NB4 (cell line): ENCODE measurements at regions not wholly inside any gene's neighbourhood (a gene's known extent, or its start where the extent isn't known, plus 50 kb on each side); places are given as distances from the start of the nearest gene placed in this dataset.

Source experiments
- CTCF ChIP-seq: IDR thresholded peaks from one replicate; pipeline ENCODE4 v1.5.1; 2012; ENCODE audit warnings: low read depth, low read length
- MYC ChIP-seq: IDR thresholded peaks from 2 replicates; pipeline ENCODE4 v1.6.1; 2011; ENCODE audit warnings: low read depth, low read length
- POLR2A ChIP-seq: IDR thresholded peaks from 2 replicates; pipeline ENCODE4 v1.6.1; 2011; ENCODE audit warnings: mild to moderate bottlenecking; ENCODE audit not compliant: insufficient read length; ENCODE audit errors: extremely low read depth

- no peak for TF ChIP-seq POLR2A
- no peak for TF ChIP-seq CTCF
- no peak for TF ChIP-seq MYC
Observed at GRCh38 chr5:2201421-2201820, 318.7 kb upstream of the IRX4 start.
